Ecto neural progenitor cell (in vitro differentiated cells): ENCODE measurements at regions not wholly inside any gene's neighbourhood (a gene's known extent, or its start where the extent isn't known, plus 50 kb on each side); places are given as distances from the start of the nearest gene placed in this dataset.
A peak's percentile ranks its signal among the peaks of the same experiment; 100 is the strongest.

ENCODE experiments used
- DNase-seq: peaks from one replicate; pipeline ENCODE4 v3.0.0-alpha.2; 2018; ENCODE audit warnings: low spot score

GRCh38 chr7:142409471-142409870 lies 151.6 kb upstream of the PRSS58 start:
- no peak for DNase-seq

- no peak for DNase-seq
Measured at GRCh38 chr7:142408794-142409193, 150.9 kb upstream of the PRSS58 start.

GRCh38 chr7:142407939-142408570 lies 150.2 kb upstream of the PRSS58 start:
- no peak for DNase-seq

- DNase-seq, result no peak
Measured at GRCh38 chr7:142405122-142405765, 147.4 kb upstream of the PRSS58 start.

GRCh38 chr7:142401951-142402350 lies 144.1 kb upstream of the PRSS58 start:
- DNase-seq, result no peak

- DNase-seq, result no peak
Measured at GRCh38 chr7:142400042-142400533, 142.2 kb upstream of the PRSS58 start.

- DNase-seq, result peak; percentile 79
Measured at GRCh38 chr7:142391191-142391992, 133.5 kb upstream of the PRSS58 start.

GRCh38 chr7:142389544-142389943 lies 131.7 kb upstream of the PRSS58 start:
- DNase-seq, result no peak

- DNase-seq, result no peak
Measured at GRCh38 chr7:142385491-142386340, 127.9 kb upstream of the PRSS58 start.

GRCh38 chr7:142384493-142384922 lies 126.7 kb upstream of the PRSS58 start:
- DNase-seq, result no peak

GRCh38 chr7:142383841-142384492 lies 126.1 kb upstream of the PRSS58 start:
- no peak for DNase-seq

GRCh38 chr7:142381727-142382390 lies 124.0 kb upstream of the PRSS58 start:
- DNase-seq, result no peak

GRCh38 chr7:142380069-142380468 lies 122.2 kb upstream of the PRSS58 start:
- DNase-seq, result no peak

GRCh38 chr7:142379201-142379885 lies 121.5 kb upstream of the PRSS58 start:
- no peak for DNase-seq

GRCh38 chr7:142377567-142377966 lies 119.7 kb upstream of the PRSS58 start:
- no peak for DNase-seq

- DNase-seq, result no peak
Measured at GRCh38 chr7:142376356-142376997, 118.6 kb upstream of the PRSS58 start.

- DNase-seq, result peak; percentile 65
Measured at GRCh38 chr7:142375710-142376313, 118.0 kb upstream of the PRSS58 start.

- DNase-seq, result no peak
Measured at GRCh38 chr7:142372727-142373126, 114.9 kb upstream of the PRSS58 start.
